PC-3 (cell line): ENCODE measurements at regions not wholly inside any gene's neighbourhood (a gene's known extent, or its start where the extent isn't known, plus 50 kb on each side); places are given as distances from the start of the nearest gene placed in this dataset.

Source experiments
- ATAC-seq: fragments of 200-7000 bp; cut with Tn5 transposase; 2 replicates; pipeline ENCODE4 v1.9.1; 2020; ENCODE audit warnings: mild to moderate bottlenecking, moderate library complexity
- BruUV-seq: library from RNA; stranded (reverse); fragments of 400-500 nt; replicated peaks from 2 replicates; lab custom pipeline; 2021; lab: Mats Ljungman, UMichigan
- CTCF ChIA-PET: fragments of 300-600 bp; sonication (Branson Sonifier 250); formaldehyde crosslinking; loops from one replicate; lab custom pipeline; 2022; ENCODE audit warnings: antibody characterized with exemption; lab: Charles Lee
- POLR2A ChIA-PET: fragments of 300-600 bp; sonication (Branson Sonifier 250); formaldehyde crosslinking; loops from one replicate; lab custom pipeline; 2022; ENCODE audit warnings: antibody characterized with exemption; ENCODE audit not compliant: unreplicated experiment; lab: Charles Lee
- DNase-seq: peaks from one replicate; pipeline ENCODE4 v3.0.0-alpha.2; 2015
- H2AFZ ChIP-seq: fragments of 300-600 bp; sonication (generic); 2 replicates; pipeline ENCODE4 v1.6.0; 2016; ENCODE audit warnings: antibody characterized with exemption, low read length
- H3F3A ChIP-seq: fragments of 300-600 bp; sonication (generic); one replicate; pipeline ENCODE4 v1.6.0; 2017; ENCODE audit warnings: antibody characterized with exemption, low read length, control low read depth, mild to moderate bottlenecking; ENCODE audit not compliant: unreplicated experiment
- H3K27ac ChIP-seq: fragments of 300-600 bp; sonication (generic); 2 replicates; pipeline ENCODE4 v1.5.1; 2016; ENCODE audit warnings: mild to moderate bottlenecking, low read length
- H3K27me3 ChIP-seq: fragments of 300-600 bp; sonication (generic); 2 replicates; pipeline ENCODE4 v1.6.1; 2016; ENCODE audit warnings: low read length, mixed read lengths
- H3K36me3 ChIP-seq: fragments of 300-600 bp; sonication (generic); 2 replicates; pipeline ENCODE4 v1.6.1; 2016; ENCODE audit warnings: low read depth, mixed run types, low read length, mixed read lengths
- H3K4me1 ChIP-seq: fragments of 300-600 bp; sonication (generic); 2 replicates; pipeline ENCODE4 v1.5.1; 2016; ENCODE audit warnings: low read length; ENCODE audit not compliant: insufficient read depth
- H3K4me2 ChIP-seq: fragments of 300-600 bp; sonication (generic); 2 replicates; pipeline ENCODE4 v1.6.0; 2016; ENCODE audit warnings: low read length
- H3K4me3 ChIP-seq: fragments of 300-600 bp; sonication (generic); 2 replicates; pipeline ENCODE4 v1.5.1; 2016; ENCODE audit warnings: mild to moderate bottlenecking, low read length, mixed read lengths
- H3K79me2 ChIP-seq: fragments of 300-600 bp; sonication (generic); 2 replicates; pipeline ENCODE4 v1.6.1; 2017; ENCODE audit warnings: low read length, mixed read lengths
- H3K9ac ChIP-seq: fragments of 300-600 bp; sonication (generic); 2 replicates; pipeline ENCODE4 v1.6.0; 2016; ENCODE audit warnings: mild to moderate bottlenecking, low read length
- H3K9me2 ChIP-seq: fragments of 300-600 bp; sonication (generic); replicated peaks from 2 replicates; pipeline ENCODE4 v1.6.1; 2016; ENCODE audit warnings: mixed run types, low read length, mixed read lengths
- H3K9me3 ChIP-seq: fragments of 300-600 bp; sonication (generic); 2 replicates; pipeline ENCODE4 v1.6.1; 2016; ENCODE audit warnings: low read length, mixed read lengths
- H4K20me1 ChIP-seq: fragments of 300-600 bp; sonication (generic); 2 replicates; pipeline ENCODE4 v1.6.1; 2016; ENCODE audit warnings: low read length, mixed read lengths
- CTCF ChIP-seq: fragments of 300-600 bp; sonication (generic); conservative IDR thresholded peaks from 2 replicates; pipeline ENCODE4 v1.5.1; 2017; ENCODE audit warnings: antibody characterized with exemption, low read depth, mild to moderate bottlenecking, low read length
- EZH2 ChIP-seq: fragments of 300-600 bp; sonication (generic); IDR thresholded peaks from one replicate; pipeline ENCODE4 v1.6.1; 2017; ENCODE audit warnings: antibody characterized with exemption, mild to moderate bottlenecking, low read length; ENCODE audit not compliant: unreplicated experiment
- EZH2phosphoT487 ChIP-seq: fragments of 300-600 bp; sonication (generic); IDR thresholded peaks from 2 replicates; pipeline ENCODE4 v1.6.1; 2018; ENCODE audit warnings: mild to moderate bottlenecking, antibody characterized with exemption, low read length, borderline replicate concordance
- intact Hi-C: fragments of 100-400 bp; cut with micrococcal nuclease; formaldehyde crosslinking; loops from 2 replicates; pipeline ENCODE4 v1.9.0; 2023

DNA sequence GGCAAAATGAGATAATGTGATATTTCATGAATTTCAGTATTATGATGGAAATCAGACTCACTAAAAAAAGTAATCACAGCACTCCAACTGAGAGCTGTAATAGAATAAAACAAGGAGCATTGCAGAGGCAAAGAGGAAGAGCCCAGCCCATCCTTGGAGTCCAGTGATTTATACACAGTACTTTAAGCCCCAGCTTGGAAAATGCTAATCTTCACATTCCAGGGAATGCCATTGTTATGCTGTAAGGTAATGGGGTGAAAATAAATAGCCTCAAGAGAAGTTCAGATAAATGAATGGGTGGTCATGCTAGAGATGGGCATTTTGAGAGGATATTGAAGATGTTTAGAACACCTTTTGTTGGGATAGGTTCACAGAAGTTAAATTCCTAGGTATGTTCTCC, 190.3 kb upstream of the TAPT1 start:
- Histone ChIP-seq H3K36me3 (no peaks in the 10 kb centered on the region), H3F3A (peaks cover 4% of the 10 kb centered on the region), H3K4me1 (peaks cover 20% of the 10 kb centered on the region), H3K4me3 (no peak overlapping the region), H3K27ac (no peak overlapping the region), H3K27me3 (no peaks in the 10 kb centered on the region), H3K4me2 (no peak overlapping the region), H3K9ac (no peak overlapping the region), H3K9me3 (no peaks in the 10 kb centered on the region), H3K79me2 (no peaks in the 10 kb centered on the region), H4K20me1 (no peaks in the 10 kb centered on the region), H3K9me2 (no peaks in the 10 kb centered on the region), H2AFZ (no peak overlapping the region)
- DNase-seq (no peak), ATAC-seq (no peak)
- TF ChIP-seq EZH2phosphoT487 (no peak), EZH2 (no peak)
- ChIA-PET CTCF (no interaction called here), POLR2A (no interaction called here)
- BruUV-seq = no TSS peak
- intact Hi-C loops = no loop called here

- no peaks in the 10 kb centered on the region for H3K36me3 ChIP-seq
- no peak overlapping the region for H2AFZ ChIP-seq
- H3K27ac ChIP-seq = no peak overlapping the region
- no peak overlapping the region for H3K9ac ChIP-seq
- BruUV-seq = no TSS peak
- no peaks in the 10 kb centered on the region for H4K20me1 ChIP-seq
- H3K4me2 ChIP-seq = no peak overlapping the region
- H3K9me3 ChIP-seq = no peaks in the 10 kb centered on the region
- intact Hi-C loops = no loop called here
- H3K79me2 ChIP-seq = no peaks in the 10 kb centered on the region
- CTCF ChIA-PET = no interaction called here
- DNase-seq = no peak
- TF ChIP-seq EZH2 (no peak), EZH2phosphoT487 (no peak), CTCF (no peak)
- H3F3A ChIP-seq = peaks cover 4% of the 10 kb centered on the region
- H3K9me2 ChIP-seq = no peaks in the 10 kb centered on the region
- no peak for ATAC-seq
- peaks cover 20% of the 10 kb centered on the region for H3K4me1 ChIP-seq
- POLR2A ChIA-PET = no interaction called here
- no peak overlapping the region for H3K4me3 ChIP-seq
- H3K27me3 ChIP-seq = no peaks in the 10 kb centered on the region
Observed at GRCh38 chr4:16415751-16416150, 189.5 kb upstream of the TAPT1 start.

DNA sequence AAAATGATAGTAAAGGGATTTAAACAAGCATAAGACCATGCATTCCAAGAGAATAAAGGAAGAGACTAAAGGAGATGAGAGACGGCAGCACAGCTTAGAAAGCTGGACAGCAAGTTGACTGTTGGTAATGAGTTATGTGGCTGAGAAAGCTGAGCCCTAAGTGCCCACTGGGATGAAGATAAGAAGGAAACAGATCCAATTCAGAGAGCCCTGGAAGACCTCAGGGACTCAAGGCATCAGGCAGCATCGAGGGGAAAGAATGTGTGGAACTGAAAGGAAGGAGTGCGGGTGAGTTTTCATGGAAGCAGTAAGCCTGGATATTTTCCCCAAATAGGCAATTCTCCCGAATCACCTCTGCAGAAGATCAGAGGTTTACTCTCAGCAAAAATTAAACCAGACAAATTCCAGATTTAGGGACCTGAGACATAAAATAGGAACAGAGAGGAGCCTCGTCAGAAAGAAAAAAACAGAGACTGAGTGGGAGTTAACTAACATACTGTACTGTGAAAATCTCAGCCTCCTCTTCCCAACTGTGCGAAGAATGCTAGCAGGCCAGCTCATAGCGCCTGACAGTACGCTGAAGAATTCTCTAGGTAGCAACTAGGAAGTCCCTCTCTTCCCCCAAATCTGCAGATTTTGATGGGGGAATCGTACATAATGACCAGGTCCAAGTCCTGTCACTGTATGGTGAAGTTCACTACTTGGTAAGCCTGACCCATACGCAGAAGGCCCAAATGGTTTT, 187.7 kb upstream of the TAPT1 start:
- ATAC-seq (no peak), DNase-seq (no peak)
- Histone ChIP-seq H4K20me1 (no peaks in the 10 kb centered on the region), H3K36me3 (no peaks in the 10 kb centered on the region), H3F3A (no peaks in the 10 kb centered on the region), H3K27ac (no peak overlapping the region), H3K27me3 (no peaks in the 10 kb centered on the region), H2AFZ (no peak overlapping the region), H3K4me2 (no peak overlapping the region), H3K4me3 (no peak overlapping the region), H3K9me2 (no peaks in the 10 kb centered on the region), H3K79me2 (no peaks in the 10 kb centered on the region), H3K9me3 (no peaks in the 10 kb centered on the region), H3K4me1 (peaks cover 13% of the 10 kb centered on the region), H3K9ac (no peak overlapping the region)
- intact Hi-C loops = no loop called here
- BruUV-seq = no TSS peak
- CTCF ChIA-PET = no interaction called here
- POLR2A ChIA-PET = no interaction called here
- TF ChIP-seq CTCF (no peak), EZH2phosphoT487 (no peak), EZH2 (no peak)
